Posterior vena cava (tissue), 2 donors: ENCODE measurements at regions not wholly inside any gene's neighbourhood (a gene's known extent, or its start where the extent isn't known, plus 50 kb on each side); places are given as distances from the start of the nearest gene placed in this dataset.
"Not testable (repeated sequence)": the region's sequence is repeated elsewhere in the genome, so short reads cannot be mapped to it uniquely, and the experiment has no call there.

ENCODE experiments used
- DNase-seq: peaks from one replicate; pipeline ENCODE4 v3.0.0-alpha.2; 2020; ENCODE audit warnings: low spot score
- intact Hi-C, 2 donors: fragments of 100-400 bp; cut with DNase I; formaldehyde crosslinking; loops; one replicate each; pipeline versions ENCODE4 v1.14.1 to v1.14.2; 2022 to 2023
- donor health status: DM: yes; HTN: yes; CAD: no.
- donor health status: DM: yes; HTN: yes; CAD: no.

- intact Hi-C loops = no loop called here
- DNase-seq = no peak
Observed at GRCh38 chr3:94737116-94737515, 674.3 kb downstream of the NSUN3 start.

GRCh38 chr3:94739420-94739819 lies 676.6 kb downstream of the NSUN3 start:
- intact Hi-C loops = no loop called here

GRCh38 chr3:94758751-94759150 lies 695.9 kb downstream of the NSUN3 start:
- intact Hi-C loops = no loop called here
- no peak for DNase-seq

More at GRCh38 chr3:94739420-94739819, 676.6 kb downstream of the NSUN3 start:
- DNase-seq = no peak

- DNase-seq = no peak
- intact Hi-C loops = no loop called here
Observed at GRCh38 chr3:94772402-94772801, 709.5 kb downstream of the NSUN3 start.

GRCh38 chr3:94775746-94776145 lies 712.9 kb downstream of the NSUN3 start:
- no peak for DNase-seq
- intact Hi-C loops = no loop called here

- intact Hi-C loops = no loop called here
Observed at GRCh38 chr3:94776401-94776915, 713.6 kb downstream of the NSUN3 start.

GRCh38 chr3:94778289-94778688 lies 715.4 kb downstream of the NSUN3 start:
- DNase-seq = no peak
- intact Hi-C loops = no loop called here

More at GRCh38 chr3:94776401-94776915, 713.6 kb downstream of the NSUN3 start:
- no peak for DNase-seq

- no peak for DNase-seq
- intact Hi-C loops = no loop called here
Observed at GRCh38 chr3:94778814-94779494, 716.1 kb downstream of the NSUN3 start.

GRCh38 chr3:94779699-94780098 lies 716.8 kb downstream of the NSUN3 start:
- intact Hi-C loops = no loop called here
- no peak for DNase-seq

- intact Hi-C loops = no loop called here
- no peak for DNase-seq
Observed at GRCh38 chr3:94784274-94784673, 721.4 kb downstream of the NSUN3 start.

- intact Hi-C loops = no loop called here
- no peak for DNase-seq
Observed at GRCh38 chr3:94787066-94787465, 724.2 kb downstream of the NSUN3 start.

- no peak for DNase-seq
- intact Hi-C loops = no loop called here
Observed at GRCh38 chr3:94787734-94788270, 724.9 kb downstream of the NSUN3 start.

GRCh38 chr3:94794563-94794962 lies 731.7 kb downstream of the NSUN3 start:
- intact Hi-C loops = no loop called here

GRCh38 chr3:94799420-94800060 lies 736.7 kb downstream of the NSUN3 start:
- intact Hi-C loops = no loop called here
- no peak for DNase-seq

More at GRCh38 chr3:94794563-94794962, 731.7 kb downstream of the NSUN3 start:
- DNase-seq = no peak

GRCh38 chr3:94811836-94812235 lies 749.0 kb downstream of the NSUN3 start:
- intact Hi-C loops = no loop called here
- no peak for DNase-seq

GRCh38 chr3:94821241-94821640 lies 758.4 kb downstream of the NSUN3 start:
- intact Hi-C loops = no loop called here
- DNase-seq = no peak

GRCh38 chr3:94822298-94822697 lies 759.4 kb downstream of the NSUN3 start:
- intact Hi-C loops = no loop called here
- DNase-seq = no peak

- intact Hi-C loops, DNase-seq: not testable (repeated sequence)
Observed at GRCh38 chr3:94846251-94846650, 783.4 kb downstream of the NSUN3 start.

- intact Hi-C loops = no loop called here
- DNase-seq = no peak
Observed at GRCh38 chr3:94862703-94863102, 799.8 kb downstream of the NSUN3 start.

- no peak for DNase-seq
- intact Hi-C loops = no loop called here
Observed at GRCh38 chr3:94869059-94869547, 806.2 kb downstream of the NSUN3 start.
